ENCODE measurements at regions not wholly inside any gene's neighbourhood (a gene's known extent, or its start where the extent isn't known, plus 50 kb on each side); places are given as distances from the start of the nearest gene placed in this dataset.
"Not testable (repeated sequence)": the region's sequence is repeated elsewhere in the genome, so short reads cannot be mapped to it uniquely, and the experiment has no call there.

DNA sequence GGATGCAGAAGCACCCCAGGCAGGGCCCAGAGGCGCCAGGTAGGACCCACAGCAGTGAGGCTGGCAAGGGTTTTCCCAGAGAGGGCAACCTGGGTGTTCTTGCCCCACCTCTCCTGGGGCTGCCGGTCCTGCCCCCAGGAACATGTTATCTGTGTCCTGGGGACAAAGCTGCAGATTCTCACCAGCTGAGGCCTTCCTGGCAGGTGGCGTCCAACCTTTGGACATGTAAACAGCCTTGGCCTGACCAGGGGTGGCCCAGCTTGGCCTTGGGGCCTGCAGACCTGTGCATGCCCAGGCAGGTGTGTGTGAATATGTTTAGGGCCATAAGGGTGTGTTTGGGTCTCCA lies 101.8 kb upstream of the LARP1 start:
- DNase-seq (ENCODE audit: low read depth in 2 of 2) = no peak

- DNase-seq (ENCODE audit: low read depth in 2 of 2) = no peak
These were observed 102.3 kb upstream of the LARP1 start for GRCh38 chr5:154652746-154653417.

- not testable (repeated sequence) for DNase-seq (ENCODE audit: low read depth in 2 of 2)
These were observed 103.4 kb upstream of the LARP1 start for GRCh38 chr5:154651795-154652194.

GRCh38 chr5:154648706-154649105 lies 106.5 kb upstream of the LARP1 start:
- no peak for DNase-seq (ENCODE audit: low read depth in 2 of 2)

DNA sequence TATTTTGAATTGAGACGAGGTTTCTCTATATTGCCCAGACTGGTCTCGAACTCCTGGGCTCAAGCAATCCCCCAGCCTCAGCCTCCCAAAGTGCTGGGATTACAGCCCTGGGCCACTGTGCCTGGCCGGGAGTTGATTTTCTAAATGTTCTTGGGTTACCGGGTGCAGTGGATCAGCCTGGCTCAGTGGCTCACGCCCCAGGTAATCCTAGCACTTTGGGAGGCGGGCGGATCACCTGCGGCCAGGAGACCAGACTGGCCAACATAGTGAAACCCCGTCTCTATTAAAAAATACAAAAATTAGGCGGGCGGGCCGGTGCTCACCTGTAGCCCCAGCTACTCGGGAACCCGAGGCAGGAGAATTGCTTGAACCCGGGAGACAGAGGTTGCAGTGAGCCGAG lies 106.9 kb upstream of the LARP1 start:
- DNase-seq (ENCODE audit: low read depth in 2 of 2) = no peak

GRCh38 chr5:154647761-154648145 lies 107.4 kb upstream of the LARP1 start:
- no peak for DNase-seq (ENCODE audit: low read depth in 2 of 2)

- DNase-seq (ENCODE audit: low read depth in 2 of 2) = no peak
These were observed 107.9 kb upstream of the LARP1 start for GRCh38 chr5:154647114-154647760.

- no peak for DNase-seq (ENCODE audit: low read depth in 2 of 2)
These were observed 108.4 kb upstream of the LARP1 start for GRCh38 chr5:154646745-154647113.

DNA sequence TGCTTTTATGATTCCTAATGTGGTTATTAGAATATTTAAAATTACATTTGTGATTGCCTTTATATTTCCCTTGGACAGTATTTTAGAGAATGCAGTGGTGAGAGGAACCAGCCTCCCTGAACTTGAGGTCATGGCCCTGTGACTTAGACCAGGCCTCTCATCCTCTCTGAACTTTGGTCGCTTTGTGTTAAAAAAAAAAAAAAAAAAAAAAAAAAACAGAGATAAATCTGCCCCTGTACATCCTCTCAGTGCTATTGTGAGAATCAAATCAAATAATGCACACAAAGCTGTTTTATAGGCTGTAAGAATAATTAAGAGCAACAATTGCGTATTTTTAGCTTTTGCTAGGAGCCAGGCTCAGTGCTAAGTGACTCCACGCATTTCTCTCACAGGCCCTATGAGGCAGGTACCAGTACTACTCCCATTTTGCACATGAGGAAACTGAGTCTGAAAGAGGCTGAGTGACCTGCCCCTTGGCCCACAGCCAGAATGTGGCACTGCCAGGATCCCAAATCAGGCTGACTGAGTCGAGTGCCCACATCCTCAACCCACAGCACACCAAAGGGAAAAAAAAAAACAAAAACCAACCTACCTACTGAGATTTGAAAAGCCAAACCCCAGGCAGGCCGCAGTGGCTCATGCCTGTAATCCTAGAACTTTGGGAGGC lies 110.3 kb upstream of the LARP1 start:
- no peak for DNase-seq (ENCODE audit: low read depth in 2 of 2)

DNA sequence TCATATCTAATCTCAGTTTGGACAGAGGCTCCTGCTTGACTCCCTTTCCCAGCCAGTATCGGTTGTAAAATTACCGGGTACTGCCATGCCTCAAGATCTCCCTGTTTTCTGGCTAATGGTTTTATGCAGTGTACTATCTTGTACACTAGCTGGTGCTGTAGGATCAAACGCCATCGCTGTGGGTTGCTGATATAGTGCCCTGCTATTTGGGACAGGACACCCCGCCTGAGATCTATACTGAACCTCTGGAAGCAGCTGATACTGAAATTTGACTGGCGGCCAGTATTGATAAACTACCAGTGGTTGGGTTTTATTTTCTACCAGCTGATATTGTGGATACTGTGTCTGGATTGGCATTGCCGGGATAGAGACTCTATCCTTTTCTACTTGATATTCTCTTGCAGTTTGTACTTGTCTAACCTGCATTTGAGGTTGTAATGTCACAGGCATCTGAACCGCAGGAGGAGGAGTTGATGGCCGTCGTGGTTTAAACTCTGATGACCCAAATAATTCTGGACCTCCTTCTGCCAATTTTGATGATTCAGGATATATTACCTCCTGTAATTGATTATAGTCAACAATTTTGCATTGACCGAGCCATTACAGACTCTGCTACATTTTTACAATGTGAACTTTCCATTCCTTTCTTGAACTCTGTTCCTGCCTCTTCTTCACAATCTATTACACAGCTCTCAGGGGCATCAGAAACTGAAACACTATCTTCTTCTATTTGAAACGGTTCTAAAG lies 112.5 kb upstream of the LARP1 start:
- no peak for DNase-seq (ENCODE audit: low read depth in 2 of 2)

DNA sequence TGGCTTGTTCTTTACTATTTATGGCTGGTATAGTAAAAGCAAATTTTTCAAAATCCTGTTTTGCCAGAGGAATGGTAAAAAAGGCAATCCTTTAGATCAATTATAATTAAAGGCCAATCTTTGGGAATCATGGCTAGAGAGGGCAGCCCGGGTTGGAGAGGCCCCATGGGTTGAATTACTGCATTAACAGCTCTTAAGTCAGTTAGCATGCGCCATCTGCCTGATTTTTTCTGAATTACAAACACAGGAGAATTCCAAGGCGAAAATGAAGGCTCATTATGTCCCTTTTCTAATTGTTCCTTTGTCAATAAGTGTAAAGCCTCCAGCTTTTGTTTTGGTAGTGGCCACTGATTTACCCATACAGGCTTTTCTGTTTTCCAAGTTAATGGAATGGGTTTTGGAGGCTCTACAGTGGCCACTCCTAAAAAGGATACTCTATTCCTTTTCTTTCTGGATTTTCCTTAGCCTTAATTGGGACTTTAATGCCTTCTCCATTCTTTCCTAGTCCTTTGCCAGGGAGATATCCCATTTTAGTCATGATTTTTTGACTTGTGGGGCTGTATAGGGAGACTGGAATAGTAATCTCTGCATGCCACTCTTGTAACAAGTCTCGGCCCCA lies 114.9 kb upstream of the LARP1 start:
- DNase-seq (ENCODE audit: low read depth in 2 of 2) = not testable (repeated sequence)

DNA sequence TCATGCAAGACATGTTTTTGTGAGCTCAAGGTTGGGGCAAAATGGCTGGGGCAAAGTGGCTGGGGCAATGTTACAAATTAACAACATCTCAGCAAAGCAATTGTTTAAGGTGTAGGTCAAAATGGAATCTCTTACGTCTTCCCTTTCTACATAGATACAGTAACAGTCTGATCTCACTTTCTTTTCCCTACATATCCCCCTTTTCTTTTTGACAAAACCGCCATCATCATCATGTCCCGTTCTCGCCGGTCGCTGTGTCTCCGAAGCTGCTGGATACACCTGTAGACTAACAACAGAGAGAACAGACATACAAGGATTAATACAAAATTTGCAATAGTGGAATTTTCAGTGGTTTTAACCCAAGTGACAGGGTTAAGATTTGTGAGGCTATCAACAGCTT lies 118.4 kb upstream of the LARP1 start:
- DNase-seq (ENCODE audit: low read depth in 2 of 2) = not testable (repeated sequence)

DNA sequence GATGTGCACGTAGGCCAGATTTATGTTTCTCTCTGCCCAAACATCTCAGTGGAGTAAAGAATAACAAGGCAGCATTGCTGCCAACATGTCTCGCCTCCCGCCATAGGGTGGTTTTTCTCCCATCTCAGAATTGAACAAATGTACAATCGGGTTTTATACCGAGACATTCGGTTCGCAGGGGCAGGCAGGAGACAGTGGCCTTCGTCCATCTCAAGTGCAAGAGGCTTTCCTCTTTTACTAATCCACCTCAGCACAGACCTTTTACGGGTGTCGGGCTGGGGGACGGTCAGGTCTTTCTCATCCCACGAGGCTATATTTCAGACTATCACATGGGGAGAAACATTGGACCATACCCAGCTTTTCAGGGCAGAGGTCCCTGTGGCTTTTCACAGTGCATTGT lies 118.9 kb upstream of the LARP1 start:
- DNase-seq (ENCODE audit: low read depth in 2 of 2) = not testable (repeated sequence)

DNA sequence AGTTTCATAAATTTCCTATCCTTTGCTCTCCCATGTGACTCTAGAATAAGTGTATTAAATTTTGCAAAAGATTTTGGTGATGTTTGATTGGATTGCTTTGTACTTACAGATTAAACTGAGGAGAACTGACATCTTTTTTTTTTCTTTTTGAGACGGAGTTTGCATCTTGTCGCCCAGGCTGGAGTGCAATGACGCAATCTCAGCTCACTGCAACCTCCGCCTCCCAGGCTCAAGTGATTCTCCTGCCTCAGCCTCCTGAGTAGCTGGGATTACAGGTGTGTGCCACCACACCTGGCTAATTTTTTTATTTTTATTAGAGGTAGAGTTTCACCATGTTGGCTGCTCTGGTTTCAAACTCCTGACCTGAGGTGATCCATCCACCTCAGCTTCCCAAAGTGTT lies 121.4 kb upstream of the LARP1 start:
- DNase-seq (ENCODE audit: low read depth in 2 of 2) = not testable (repeated sequence)

- DNase-seq (ENCODE audit: low read depth in 2 of 2) = no peak
These were observed 124.0 kb upstream of the LARP1 start for GRCh38 chr5:154631141-154631540.

- DNase-seq (ENCODE audit: low read depth in 2 of 2) = no peak
These were observed 124.8 kb upstream of the LARP1 start for GRCh38 chr5:154630410-154630809.

GRCh38 chr5:154628685-154629084 lies 126.5 kb upstream of the LARP1 start:
- DNase-seq (ENCODE audit: low read depth in 2 of 2) = no peak

DNA sequence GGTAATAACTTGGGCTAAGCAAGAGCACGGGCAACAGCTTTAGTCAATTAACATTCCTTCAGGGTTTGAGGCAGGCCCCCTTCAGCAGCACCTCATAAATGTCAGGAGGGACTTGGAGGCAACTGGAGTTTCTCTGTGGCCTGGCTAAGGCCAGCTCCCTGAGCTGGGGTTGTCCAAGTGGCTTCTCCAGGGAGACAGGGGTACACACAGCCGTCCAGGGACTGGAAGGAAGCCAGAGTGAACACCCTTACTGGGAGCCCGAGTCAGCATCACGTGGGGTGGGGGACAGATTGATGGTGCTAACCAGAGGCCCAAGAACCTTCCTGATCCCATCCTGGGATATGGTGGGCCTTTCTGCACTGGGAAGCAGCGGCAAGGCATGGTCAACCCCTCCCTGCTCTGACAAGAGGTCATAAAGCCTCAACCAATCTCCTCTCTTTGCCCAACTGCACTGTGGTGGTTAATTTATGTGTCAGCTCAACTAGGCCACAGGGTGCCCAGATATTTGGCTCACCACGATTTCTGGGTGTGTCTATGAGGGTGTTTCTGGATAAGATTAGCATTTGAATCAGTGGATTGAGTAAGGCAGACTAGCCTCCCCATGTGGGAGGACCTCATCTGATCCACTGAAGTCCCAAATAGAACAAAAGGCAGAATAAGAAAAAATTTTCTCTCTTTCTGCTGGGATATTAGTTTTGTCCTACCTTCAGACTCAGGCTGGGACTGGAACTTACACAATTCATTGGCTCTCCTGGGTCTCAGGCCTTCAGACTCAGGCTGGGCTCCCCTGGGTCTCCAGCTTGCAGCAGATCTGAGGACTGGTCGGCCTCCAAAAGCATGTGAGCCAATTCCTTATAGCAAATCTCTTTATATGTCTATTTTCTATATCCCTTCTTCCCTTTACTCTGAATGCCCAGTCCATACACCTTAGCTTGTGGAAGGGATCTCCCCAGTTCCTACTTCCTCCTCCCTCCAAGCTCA lies 127.2 kb upstream of the LARP1 start:
- DNase-seq (ENCODE audit: low read depth in 2 of 2) = peak; percentile 40 to 52

GRCh38 chr5:154626876-154627557 lies 128.2 kb upstream of the LARP1 start:
- no peak for DNase-seq (ENCODE audit: low read depth in 2 of 2)

- no peak for DNase-seq (ENCODE audit: low read depth in 2 of 2)
These were observed 130.1 kb upstream of the LARP1 start for GRCh38 chr5:154625031-154625430.

All from fibroblast of skin of left biceps (primary cell).